DND-41 (cell line): ENCODE measurements at regions not wholly inside any gene's neighbourhood (a gene's known extent, or its start where the extent isn't known, plus 50 kb on each side); places are given as distances from the start of the nearest gene placed in this dataset.

ENCODE experiments used
- ATAC-seq: fragments of 200-7000 bp; cut with Tn5 transposase; 3 replicates; pipeline ENCODE4 v1.9.1; 2021; ENCODE audit warnings: low read depth; ENCODE audit not compliant: insufficient read depth
- DNase-seq: peaks from one replicate; pipeline ENCODE4 v3.0.0-alpha.2; 2020
- H2AFZ ChIP-seq: 2 replicates; pipeline ENCODE4 v1.6.0; 2012; ENCODE audit warnings: low read depth, low read length
- H3K27ac ChIP-seq: 2 replicates; pipeline ENCODE4 v1.5.1; 2012; ENCODE audit warnings: low read length, inconsistent platforms
- H3K27me3 ChIP-seq: fragments of 200-600 bp; sonication (generic); 2 replicates; pipeline ENCODE4 v1.6.0; 2012; ENCODE audit warnings: low read length, mild to moderate bottlenecking, inconsistent platforms; ENCODE audit not compliant: insufficient read depth, poor library complexity
- H3K36me3 ChIP-seq: 2 replicates; pipeline ENCODE4 v1.5.1; 2012; ENCODE audit warnings: low read length, inconsistent platforms; ENCODE audit not compliant: insufficient read depth
- H3K4me1 ChIP-seq: 2 replicates; pipeline ENCODE4 v1.5.1; 2012; ENCODE audit warnings: mild to moderate bottlenecking, low read length; ENCODE audit not compliant: insufficient read depth
- H3K4me2 ChIP-seq: 2 replicates; pipeline ENCODE4 v1.6.0; 2012; ENCODE audit warnings: mild to moderate bottlenecking, moderate library complexity, low read length, inconsistent platforms; ENCODE audit not compliant: insufficient read depth
- H3K4me3 ChIP-seq, 2 experiments: fragments of 200-600 bp in 1 of 2; shearing (Covaris generic) in 1 of 2; 2 replicates each; pipeline ENCODE4 v1.5.1; 2012 to 2016; ENCODE audit warnings: inconsistent platforms in 2 of 2, low read length in 2 of 2, mild to moderate bottlenecking in 2 of 2, low read depth in 1 of 2, moderate library complexity in 1 of 2
- H3K79me2 ChIP-seq: 2 replicates; pipeline ENCODE4 v1.6.0; 2012; ENCODE audit warnings: low read length, inconsistent platforms; ENCODE audit not compliant: insufficient read depth
- H3K9ac ChIP-seq: 2 replicates; pipeline ENCODE4 v1.6.0; 2012; ENCODE audit warnings: low read depth, mild to moderate bottlenecking, inconsistent platforms, low read length, moderate library complexity
- H3K9me3 ChIP-seq: 2 replicates; pipeline ENCODE4 v1.5.1; 2012; ENCODE audit warnings: low read length, moderate library complexity, mild to moderate bottlenecking, inconsistent platforms; ENCODE audit not compliant: insufficient read depth, severe bottlenecking
- H4K20me1 ChIP-seq: 2 replicates; pipeline ENCODE4 v1.6.0; 2012; ENCODE audit warnings: low read length; ENCODE audit not compliant: insufficient read depth
- CTCF ChIP-seq: IDR thresholded peaks from 2 replicates; pipeline ENCODE4 v1.5.1; 2012; ENCODE audit warnings: borderline replicate concordance, low read length, moderate library complexity, mild to moderate bottlenecking; ENCODE audit not compliant: poor library complexity, severe bottlenecking; ENCODE audit errors: extremely low read depth
- EZH2 ChIP-seq: IDR thresholded peaks from 3 replicates; pipeline ENCODE4 v1.6.1; 2012; ENCODE audit warnings: borderline replicate concordance, low read depth, mild to moderate bottlenecking, moderate library complexity, low read length, inconsistent platforms; ENCODE audit not compliant: severe bottlenecking

DNA sequence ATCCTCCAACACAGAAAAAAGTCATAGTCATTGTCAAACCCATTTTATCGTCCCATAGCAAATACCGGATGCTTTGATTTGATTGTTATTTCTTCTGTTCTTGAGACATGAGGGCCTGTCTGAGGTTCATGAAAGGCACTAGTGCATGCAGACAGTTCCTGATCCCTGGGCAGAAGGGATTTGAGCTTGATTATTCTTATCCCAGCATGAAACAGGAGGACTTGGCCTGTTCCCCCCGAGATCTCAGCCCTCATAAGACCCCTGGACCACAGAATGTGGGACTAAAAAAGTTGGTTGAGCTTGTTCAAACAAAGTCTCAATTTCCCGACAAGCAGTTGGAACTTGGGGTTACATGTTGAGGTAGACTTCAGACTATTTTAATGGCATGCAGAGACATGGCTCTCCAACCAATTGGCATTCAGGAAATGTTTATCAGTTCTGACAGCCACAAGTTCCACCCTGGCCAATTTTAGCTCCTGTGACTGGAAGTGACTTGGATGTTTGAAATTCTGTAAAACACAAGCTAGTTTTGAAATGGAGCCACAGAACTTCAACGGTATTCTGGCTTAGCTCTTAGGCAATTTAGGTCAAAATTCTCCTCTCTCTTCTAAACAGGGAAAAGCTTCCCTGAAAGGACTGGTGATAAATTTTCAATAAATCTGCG is 366.9 kb upstream of the SLC14A2 start:
- H3K4me2 ChIP-seq: no peak overlapping the region
- no peaks in the 10 kb centered on the region for H3K4me1 ChIP-seq
- no peak for DNase-seq
- H3K36me3 ChIP-seq: no peaks in the 10 kb centered on the region
- H3K4me3 ChIP-seq: no peak overlapping the region
- no peaks in the 10 kb centered on the region for H4K20me1 ChIP-seq
- no peak overlapping the region for H3K9ac ChIP-seq
- TF ChIP-seq EZH2: no peak
- no peak for TF ChIP-seq CTCF
- no peaks in the 10 kb centered on the region for H3K9me3 ChIP-seq
- H3K79me2 ChIP-seq: no peaks in the 10 kb centered on the region
- H3K27me3 ChIP-seq: no peaks in the 10 kb centered on the region
- H3K27ac ChIP-seq: no peak overlapping the region
- ATAC-seq: no peak
- H2AFZ ChIP-seq: no peak overlapping the region

DNA sequence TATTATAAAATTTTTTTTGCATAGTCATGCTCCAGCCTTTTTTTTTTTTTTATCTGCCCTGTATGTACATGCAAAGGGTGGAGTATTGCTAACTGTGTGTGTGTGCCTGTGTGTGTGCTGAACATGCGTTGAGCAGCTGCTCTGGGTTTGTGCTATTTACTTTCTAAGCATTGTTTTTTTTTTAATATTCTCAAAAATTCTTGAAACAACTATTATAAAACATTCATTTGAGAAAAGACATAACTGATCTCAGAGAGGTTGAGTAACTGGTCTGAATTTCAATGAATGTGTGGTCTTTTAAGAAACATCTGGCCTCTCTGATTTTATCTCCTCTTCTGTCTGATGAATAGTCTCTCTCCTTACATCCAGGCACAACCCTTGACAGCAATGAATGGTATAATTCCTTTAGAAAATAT is 366.0 kb upstream of the SLC14A2 start:
- H3K9me3 ChIP-seq: no peaks in the 10 kb centered on the region
- H3K4me2 ChIP-seq: no peak overlapping the region
- no peak for TF ChIP-seq EZH2
- no peak for TF ChIP-seq CTCF
- no peak overlapping the region for H3K9ac ChIP-seq
- no peaks in the 10 kb centered on the region for H3K4me1 ChIP-seq
- DNase-seq (no peak), ATAC-seq (no peak)
- no peak overlapping the region for H3K4me3 ChIP-seq
- no peak overlapping the region for H3K27ac ChIP-seq
- H3K36me3 ChIP-seq: no peaks in the 10 kb centered on the region
- H2AFZ ChIP-seq: no peak overlapping the region
- no peaks in the 10 kb centered on the region for H4K20me1 ChIP-seq
- H3K27me3 ChIP-seq: no peaks in the 10 kb centered on the region
- H3K79me2 ChIP-seq: no peaks in the 10 kb centered on the region

GRCh38 chr18:45250479-45250878 is 364.8 kb upstream of the SLC14A2 start:
- no peak overlapping the region for H2AFZ ChIP-seq
- H4K20me1 ChIP-seq: no peaks in the 10 kb centered on the region
- H3K9ac ChIP-seq: no peak overlapping the region
- H3K79me2 ChIP-seq: no peaks in the 10 kb centered on the region
- H3K4me1 ChIP-seq: no peaks in the 10 kb centered on the region
- H3K4me2 ChIP-seq: no peak overlapping the region
- H3K36me3 ChIP-seq: no peaks in the 10 kb centered on the region
- no peak for DNase-seq
- TF ChIP-seq CTCF (no peak), EZH2 (no peak)
- H3K27me3 ChIP-seq: no peaks in the 10 kb centered on the region
- ATAC-seq: no peak
- H3K4me3 ChIP-seq: no peak overlapping the region
- no peak overlapping the region for H3K27ac ChIP-seq
- H3K9me3 ChIP-seq: no peaks in the 10 kb centered on the region

DNA sequence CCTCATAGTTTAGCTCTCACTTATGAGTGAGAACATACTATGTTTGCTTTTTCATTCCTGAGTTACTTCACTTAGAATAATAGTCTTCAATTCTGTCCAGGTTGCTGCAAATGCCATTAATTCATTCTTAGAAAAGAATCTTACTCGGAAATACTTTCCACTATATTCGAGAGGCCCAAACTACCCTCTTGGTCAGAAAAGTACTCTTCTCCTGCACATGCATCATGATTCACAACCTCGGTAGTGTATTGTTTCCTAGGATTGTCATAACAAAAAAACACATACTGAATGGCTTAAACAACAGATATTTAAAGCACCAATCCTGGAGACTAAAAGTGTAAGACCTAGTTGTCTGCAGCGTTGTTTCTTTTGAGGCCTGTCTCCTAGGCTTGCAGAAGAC is 364.0 kb upstream of the SLC14A2 start:
- H3K36me3 ChIP-seq: no peaks in the 10 kb centered on the region
- no peak overlapping the region for H3K4me2 ChIP-seq
- H3K27me3 ChIP-seq: no peaks in the 10 kb centered on the region
- H3K4me3 ChIP-seq: no peak overlapping the region
- H3K9me3 ChIP-seq: no peaks in the 10 kb centered on the region
- H3K4me1 ChIP-seq: no peaks in the 10 kb centered on the region
- no peak overlapping the region for H2AFZ ChIP-seq
- TF ChIP-seq CTCF (no peak), EZH2 (no peak)
- H4K20me1 ChIP-seq: no peaks in the 10 kb centered on the region
- no peaks in the 10 kb centered on the region for H3K79me2 ChIP-seq
- DNase-seq (no peak), ATAC-seq (no peak)
- H3K9ac ChIP-seq: no peak overlapping the region
- H3K27ac ChIP-seq: no peak overlapping the region
